HG03060 (cell line): ENCODE measurements at regions not wholly inside any gene's neighbourhood (a gene's known extent, or its start where the extent isn't known, plus 50 kb on each side); places are given as distances from the start of the nearest gene placed in this dataset.

ENCODE experiments used
- ATAC-seq: cut with Tn5 transposase; IDR thresholded peaks from one replicate; pipeline ENCODE4 v1.9.1; 2021; ENCODE audit warnings: low read depth, moderate number of reproducible peaks; ENCODE audit not compliant: unreplicated experiment

GRCh38 chr15:91469632-91470567 lies 369.8 kb downstream of the SV2B start:
- ATAC-seq = no peak

- no peak for ATAC-seq
Measured at GRCh38 chr15:91471468-91471867, 371.4 kb downstream of the SV2B start.

DNA sequence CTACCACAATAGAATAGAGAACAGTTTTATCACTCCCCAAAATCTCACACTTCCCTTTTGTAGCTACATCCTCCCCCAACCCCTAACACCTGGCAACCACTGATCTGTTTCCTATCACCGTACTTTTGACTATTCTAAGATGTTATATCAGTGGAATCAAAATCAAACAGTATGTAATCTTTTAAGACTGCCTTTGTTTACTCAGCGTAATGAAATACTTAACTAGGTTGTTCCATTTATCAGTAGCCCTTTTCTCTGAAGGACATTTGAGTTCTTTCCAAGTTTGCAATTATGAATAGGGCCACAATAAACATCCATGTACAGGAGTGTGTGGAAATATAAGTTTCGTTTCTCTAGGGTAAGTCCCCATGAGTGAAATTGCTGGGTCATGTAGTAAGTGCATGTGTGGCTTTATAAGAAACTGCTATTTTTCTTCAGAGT lies 372.3 kb downstream of the SV2B start:
- no peak for ATAC-seq

- no peak for ATAC-seq
Measured at GRCh38 chr15:91473894-91474545, 374.0 kb downstream of the SV2B start.

- no peak for ATAC-seq
Measured at GRCh38 chr15:91476861-91477260, 376.6 kb upstream of the SLCO3A1 start.

GRCh38 chr15:91478717-91479191 lies 374.8 kb upstream of the SLCO3A1 start:
- no peak for ATAC-seq

DNA sequence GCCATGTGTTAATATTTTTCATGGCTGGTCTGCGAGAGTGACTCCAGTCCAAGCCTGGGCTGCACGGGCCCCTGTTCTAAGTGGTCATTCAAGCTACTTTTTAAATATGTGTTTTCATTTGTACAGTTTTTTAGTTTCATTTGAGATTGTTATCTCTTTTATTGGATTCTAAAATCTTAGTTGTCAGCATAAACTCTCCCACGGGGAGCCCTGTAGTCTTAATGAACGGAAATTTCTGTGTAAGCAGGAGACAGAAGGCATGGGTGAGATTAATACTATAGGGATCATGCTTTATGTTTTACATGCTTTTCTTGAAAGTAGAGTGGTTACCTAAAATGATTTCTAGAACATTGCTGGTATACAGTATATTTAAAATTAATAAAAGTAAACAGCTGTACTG lies 373.1 kb upstream of the SLCO3A1 start:
- ATAC-seq = no peak

- no peak for ATAC-seq
Measured at GRCh38 chr15:91482799-91483198, 370.7 kb upstream of the SLCO3A1 start.

DNA sequence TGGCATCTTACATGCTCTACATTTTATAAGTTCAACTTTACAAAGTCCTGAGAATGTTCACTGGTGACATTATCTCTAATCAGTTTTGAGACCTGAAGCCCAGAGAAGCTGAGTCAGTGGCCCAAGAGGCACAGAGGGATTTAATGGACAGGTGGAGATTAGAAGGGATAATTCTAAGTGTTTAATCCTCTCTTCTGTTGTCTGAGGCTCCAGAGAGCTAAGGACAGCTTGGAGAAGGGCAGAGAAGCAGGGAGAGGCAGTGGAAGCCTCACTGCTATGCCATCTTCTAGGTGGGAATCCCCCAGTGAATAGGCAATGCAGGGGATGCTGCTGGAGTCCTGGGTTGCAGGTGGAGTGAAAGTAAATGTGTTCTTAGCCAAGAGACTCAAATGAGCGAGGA lies 369.4 kb upstream of the SLCO3A1 start:
- ATAC-seq = no peak

DNA sequence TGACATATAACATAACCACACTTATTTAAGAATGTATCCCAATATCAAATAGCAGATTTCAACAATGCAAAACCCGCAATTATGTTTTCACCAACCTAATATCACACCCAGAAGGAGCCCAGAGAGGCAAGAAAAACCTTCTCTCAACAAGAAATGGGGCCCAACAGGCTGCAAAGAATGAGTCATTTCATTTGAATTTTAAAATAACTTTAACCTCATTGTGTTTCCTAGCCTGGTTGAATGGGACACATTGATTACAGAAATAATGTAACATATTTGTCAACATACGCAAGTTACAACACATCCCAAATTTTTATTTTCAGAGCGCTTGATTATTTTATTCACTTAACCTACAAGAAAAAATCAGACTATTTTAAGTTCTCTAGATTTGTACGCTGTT lies 365.1 kb upstream of the SLCO3A1 start:
- no peak for ATAC-seq

DNA sequence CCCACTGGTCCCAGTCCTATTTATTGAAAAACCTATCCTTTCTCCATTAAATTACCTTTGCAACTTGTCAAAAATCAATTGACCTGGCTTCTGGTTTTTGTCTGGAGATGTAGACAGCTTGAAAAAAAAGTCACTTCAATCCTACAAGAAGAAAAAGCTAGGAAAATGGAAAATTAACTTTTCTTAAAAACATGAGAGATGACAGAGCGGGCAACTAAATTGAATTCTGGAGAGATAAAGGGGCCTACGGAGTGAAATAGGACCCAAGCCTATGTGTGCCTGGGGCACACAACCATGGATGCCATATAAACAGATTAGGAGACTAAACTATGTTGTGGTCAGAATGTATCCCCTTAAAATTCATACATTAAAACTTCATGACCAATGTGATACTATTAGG lies 363.3 kb upstream of the SLCO3A1 start:
- ATAC-seq = no peak

GRCh38 chr15:91491101-91491950 lies 362.2 kb upstream of the SLCO3A1 start:
- no peak for ATAC-seq

- ATAC-seq = no peak
Measured at GRCh38 chr15:91496754-91497691, 356.5 kb upstream of the SLCO3A1 start.

- no peak for ATAC-seq
Measured at GRCh38 chr15:91498046-91498748, 355.3 kb upstream of the SLCO3A1 start.

GRCh38 chr15:91498749-91499062 lies 354.8 kb upstream of the SLCO3A1 start:
- ATAC-seq = no peak

GRCh38 chr15:91499774-91500383 lies 353.6 kb upstream of the SLCO3A1 start:
- ATAC-seq = no peak

DNA sequence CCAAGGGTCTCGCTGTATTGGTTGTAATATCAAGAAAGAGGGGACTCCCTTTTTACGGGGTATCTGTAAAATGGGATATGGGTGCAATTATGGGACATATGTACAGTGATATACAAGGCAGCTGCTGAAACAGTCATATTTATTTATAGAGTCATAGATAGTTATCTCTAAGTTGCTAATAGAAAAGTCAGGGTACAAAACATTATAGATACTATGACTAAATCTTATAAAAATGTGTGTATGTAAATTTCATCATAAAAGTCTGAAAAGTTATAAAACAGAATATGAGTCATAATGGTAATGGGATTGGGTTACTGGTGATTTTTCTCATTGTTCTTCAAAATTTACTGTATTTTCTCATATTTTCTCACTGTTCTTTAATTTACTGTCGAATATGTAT lies 344.9 kb upstream of the SLCO3A1 start:
- ATAC-seq = no peak

DNA sequence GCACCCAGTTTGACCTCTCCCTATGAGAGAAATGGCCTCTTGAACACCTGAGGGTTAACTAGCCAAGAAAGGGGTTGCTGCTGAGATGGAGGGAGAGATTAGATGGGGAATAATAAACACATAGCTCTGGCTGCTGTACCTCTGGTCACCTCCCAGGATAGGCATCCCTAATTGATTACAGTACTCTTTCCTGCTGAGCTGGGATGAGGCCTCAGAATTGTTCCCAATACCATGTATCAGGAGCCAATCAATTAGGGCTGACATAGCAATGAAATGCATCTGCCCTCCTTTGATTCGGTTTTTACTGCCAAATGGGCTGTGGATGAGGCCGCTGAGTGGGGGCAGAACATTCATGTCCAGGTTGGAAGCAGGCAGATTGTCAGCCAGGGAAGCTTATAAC lies 339.4 kb upstream of the SLCO3A1 start:
- ATAC-seq = no peak

- no peak for ATAC-seq
Measured at GRCh38 chr15:91515188-91515754, 338.2 kb upstream of the SLCO3A1 start.
